Mesenteric fat pad (tissue), 1 donor: ENCODE measurements at regions not wholly inside any gene's neighbourhood (a gene's known extent, or its start where the extent isn't known, plus 50 kb on each side); places are given as distances from the start of the nearest gene placed in this dataset.
"Not testable (repeated sequence)": the region's sequence is repeated elsewhere in the genome, so short reads cannot be mapped to it uniquely, and the experiment has no call there.

Experiments used
- DNase-seq: peaks from one replicate; pipeline ENCODE4 v3.0.0-alpha.2; 2020; ENCODE audit warnings: low spot score
- donor health status: DM: yes; HTN: yes; CAD: no.

DNA sequence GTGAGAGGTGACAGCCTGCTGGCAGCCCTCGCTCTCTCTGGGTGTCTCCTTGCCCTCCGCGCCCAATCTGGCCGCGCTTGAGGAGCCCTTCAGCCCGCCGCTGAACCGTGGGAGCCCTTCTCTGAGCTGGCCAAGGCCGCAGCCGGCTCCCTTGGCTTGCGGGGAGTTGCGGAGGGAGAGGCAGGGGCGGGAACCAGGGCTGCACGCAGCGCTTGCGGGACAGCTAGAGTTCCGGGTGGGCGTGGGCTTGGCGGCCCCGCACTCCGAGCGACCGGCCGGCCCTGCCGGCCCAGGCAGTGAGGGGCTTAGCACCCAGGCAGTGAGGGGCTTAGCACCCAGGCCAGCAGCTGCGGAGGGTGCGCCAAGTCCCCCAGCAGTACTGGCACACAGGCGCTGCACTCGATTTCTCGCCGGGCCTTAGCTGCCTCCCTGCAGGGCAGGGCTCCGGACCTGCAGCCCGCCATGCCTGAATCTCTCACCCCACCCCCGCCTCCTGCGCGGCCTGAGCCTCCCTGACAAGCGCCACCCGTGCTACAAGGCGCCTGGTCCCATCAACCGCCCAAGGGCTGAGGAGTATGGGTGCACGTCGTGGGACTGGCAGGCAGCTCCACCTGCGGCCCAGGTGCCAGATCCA lies 1526.1 kb downstream of the FAM181B start:
- no peak for DNase-seq

GRCh38 chr11:81203876-81204275 lies 1529.8 kb downstream of the FAM181B start:
- DNase-seq: no peak

DNA sequence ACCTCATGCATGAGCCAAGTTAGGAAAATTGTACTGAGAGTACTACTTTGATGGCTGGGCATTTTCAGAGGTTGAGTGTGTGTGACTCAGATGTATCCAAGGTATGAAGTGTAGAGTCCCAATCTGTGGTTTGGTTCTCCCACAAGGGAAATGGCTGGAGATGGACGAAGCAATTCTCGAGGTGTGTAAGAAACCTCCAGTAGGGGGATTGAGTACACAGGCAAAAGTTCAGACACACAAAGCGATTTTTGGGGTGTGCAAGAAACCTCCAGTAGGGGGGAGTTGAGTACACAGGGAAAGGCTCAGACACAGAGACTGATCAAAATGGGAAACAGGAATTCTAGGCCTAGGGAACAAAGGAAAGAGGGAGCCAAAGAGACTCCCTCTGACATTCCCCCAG lies 1536.3 kb downstream of the FAM181B start:
- DNase-seq: no peak

GRCh38 chr11:81192516-81192915 lies 1541.1 kb downstream of the FAM181B start:
- no peak for DNase-seq

- DNase-seq: no peak
These were observed 1543.1 kb downstream of the FAM181B start for GRCh38 chr11:81190546-81190945.

DNA sequence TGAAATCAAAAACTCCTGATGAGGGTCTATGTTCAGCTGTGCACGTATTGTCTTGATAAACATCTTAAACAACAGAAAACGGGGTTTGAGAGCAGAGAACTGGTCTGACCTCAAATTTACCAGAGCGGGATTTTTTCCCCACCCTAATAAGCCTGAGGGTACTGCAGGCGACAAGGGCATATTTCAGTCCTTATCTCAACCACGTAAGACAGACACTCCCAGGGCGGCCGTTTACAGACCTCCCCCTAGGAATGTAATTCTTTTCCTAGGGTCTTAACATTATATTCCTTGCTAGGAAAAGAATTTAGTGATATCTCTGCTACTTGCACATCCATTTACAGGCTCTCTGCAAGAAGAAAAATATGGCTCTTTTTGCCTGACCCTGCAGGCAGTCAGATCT lies 1546.6 kb downstream of the FAM181B start:
- not testable (repeated sequence) for DNase-seq

GRCh38 chr11:81174646-81175330 lies 1558.9 kb downstream of the FAM181B start:
- no peak for DNase-seq

- DNase-seq: no peak
These were observed 1568.5 kb downstream of the FAM181B start for GRCh38 chr11:81165164-81165563.

DNA sequence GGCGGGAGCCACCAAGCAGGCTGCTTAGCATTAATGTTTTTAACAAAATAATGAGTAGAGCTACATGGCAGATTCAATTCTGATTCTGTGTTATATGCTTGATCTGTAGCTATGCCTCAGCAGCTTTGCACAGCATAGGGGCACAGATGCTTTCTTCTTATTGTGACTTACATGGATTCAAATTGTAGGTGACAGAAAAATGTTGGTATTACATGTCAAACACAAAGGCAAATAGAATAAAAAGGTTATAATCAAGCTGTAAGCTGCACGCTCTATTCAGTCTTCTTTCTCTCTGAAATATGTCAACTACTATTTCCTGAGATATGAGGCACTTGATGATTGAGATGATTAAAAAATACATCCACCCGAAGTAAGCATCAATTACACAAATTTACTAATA lies 1573.8 kb downstream of the FAM181B start:
- DNase-seq: no peak

- no peak for DNase-seq
These were observed 1598.1 kb downstream of the FAM181B start for GRCh38 chr11:81135570-81135969.

DNA sequence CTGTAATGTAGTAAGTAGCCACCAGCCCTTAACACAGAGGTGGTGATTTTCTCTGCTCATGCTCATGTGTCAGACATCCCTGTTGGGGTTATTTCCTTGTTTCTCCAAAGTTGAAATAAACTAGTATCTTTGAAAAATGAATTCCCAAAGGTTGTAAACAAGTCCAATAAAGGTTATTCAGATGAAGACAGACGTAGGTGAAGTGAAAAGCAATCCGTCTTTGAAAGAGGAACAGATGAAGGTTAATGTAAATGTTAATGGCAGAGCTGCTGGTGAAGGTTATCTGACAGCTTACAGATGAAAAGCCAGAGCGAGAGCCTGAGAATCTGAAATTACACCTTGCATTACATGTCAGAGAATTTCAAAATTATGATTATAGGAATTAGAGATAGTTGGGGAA lies 1604.0 kb downstream of the FAM181B start:
- DNase-seq: no peak

DNA sequence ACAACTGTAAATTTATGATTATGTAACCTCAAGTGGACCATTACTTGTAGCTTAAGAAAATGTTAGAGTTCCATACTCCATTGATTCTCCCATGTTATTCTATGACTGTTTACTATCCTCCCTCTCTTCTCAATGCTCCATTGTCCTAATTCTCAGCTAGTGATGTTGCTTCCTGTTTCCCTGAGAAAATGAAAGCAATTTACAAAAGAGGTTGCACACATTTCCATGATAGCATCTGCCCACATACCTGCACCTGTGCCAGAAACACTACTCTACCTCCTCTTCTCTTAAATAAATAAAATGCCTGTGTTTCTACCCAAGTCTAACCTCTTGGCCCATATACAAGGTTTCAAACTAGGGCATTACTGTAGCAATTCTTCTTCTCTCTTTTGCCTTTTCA lies 1620.9 kb downstream of the FAM181B start:
- DNase-seq: no peak

DNA sequence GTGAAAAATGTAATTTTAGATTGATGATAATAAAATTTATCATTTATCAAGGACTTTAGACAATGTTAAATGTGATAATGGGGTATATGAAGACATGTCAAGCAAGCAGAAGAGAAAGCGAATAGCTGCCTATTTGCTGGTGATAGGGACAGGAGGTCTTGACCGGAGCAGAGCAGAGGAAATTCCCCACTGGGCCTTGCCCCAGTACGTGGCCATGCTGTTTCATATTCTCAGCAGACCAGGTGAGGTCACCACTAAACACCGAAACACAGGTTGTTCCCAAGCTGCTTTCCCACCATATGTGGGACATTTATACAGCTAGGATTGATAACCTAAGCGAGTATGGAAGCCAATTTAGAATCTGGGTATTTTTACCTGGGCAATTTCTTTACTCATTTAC lies 1629.6 kb downstream of the FAM181B start:
- no peak for DNase-seq

- no peak for DNase-seq
These were observed 1635.2 kb downstream of the FAM181B start for GRCh38 chr11:81098471-81098870.

DNA sequence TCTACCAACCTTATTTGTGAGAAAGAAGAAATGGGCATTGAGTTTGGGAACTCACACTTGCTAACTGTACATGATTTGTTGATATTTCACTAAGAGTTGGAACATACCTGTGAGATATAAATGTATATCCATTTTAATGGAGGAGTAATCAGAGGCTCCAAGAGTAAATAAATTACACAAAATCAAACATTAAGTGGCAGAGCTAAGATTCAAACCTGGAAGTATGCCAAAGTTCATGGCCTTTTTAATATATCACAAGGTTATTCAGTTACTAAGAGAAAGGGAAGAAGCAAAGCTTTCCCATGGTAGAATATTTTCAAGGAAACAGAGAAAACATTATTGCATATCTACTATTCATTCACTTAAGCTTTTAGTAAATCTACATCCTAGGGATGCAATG lies 1641.1 kb downstream of the FAM181B start:
- no peak for DNase-seq

DNA sequence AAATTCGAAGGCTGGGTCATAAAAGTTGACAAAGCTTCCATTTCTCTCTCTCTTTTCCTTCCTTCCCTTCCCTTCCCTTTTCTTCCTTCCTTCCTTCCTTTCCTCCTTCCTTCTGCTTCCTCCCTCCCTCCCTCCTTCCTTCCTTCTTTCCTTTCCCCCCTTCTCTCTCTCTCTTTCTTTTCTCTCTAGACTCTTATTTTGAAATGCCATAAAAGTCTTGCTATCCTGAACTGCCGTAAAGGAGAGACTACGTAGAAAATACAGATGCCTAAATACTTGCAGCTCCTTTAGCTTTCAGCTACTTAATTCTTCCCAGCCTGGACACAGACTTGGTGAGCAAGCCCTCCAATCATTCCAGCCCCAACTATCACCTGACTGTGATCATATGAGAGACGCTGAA lies 1644.4 kb downstream of the FAM181B start:
- DNase-seq: no peak

DNA sequence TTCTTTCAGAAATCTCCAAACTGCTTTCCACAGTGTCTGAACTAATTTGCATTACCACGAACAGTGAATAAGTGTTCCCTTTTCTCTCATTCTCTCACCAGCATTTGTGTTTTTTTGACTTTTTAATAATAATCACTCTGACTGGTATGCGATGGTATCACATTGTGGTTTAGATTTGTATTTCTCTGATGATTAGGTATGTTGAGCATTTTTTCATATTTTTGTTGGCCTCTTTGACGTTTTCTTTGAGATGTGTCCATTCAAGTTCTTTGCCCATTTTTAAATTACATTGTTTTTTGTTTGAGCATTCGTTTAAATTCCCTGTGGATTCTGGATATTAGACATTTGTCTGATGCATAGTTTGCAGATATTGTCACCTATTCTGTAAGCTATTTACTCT lies 1639.6 kb upstream of the TENM4 start:
- DNase-seq: no peak

DNA sequence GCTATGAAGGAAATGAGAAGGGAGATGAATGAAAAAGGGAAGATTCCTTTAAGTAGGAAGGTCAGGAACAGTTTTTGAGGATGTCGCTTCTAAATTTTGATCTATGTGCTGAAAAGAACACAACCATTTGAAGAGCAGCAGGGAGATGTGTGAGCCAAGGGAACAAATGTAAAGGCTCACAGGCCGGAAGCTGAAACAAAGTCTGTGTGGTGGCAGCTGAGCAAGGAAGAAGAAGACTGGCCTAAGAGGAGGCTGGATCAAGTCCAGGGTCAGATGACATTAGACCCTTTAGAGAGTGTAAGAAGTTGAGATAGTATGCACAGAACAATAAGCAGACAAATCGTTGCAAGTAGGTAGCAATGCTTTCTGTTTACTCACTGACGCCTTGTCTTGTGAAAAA lies 1631.4 kb upstream of the TENM4 start:
- no peak for DNase-seq

DNA sequence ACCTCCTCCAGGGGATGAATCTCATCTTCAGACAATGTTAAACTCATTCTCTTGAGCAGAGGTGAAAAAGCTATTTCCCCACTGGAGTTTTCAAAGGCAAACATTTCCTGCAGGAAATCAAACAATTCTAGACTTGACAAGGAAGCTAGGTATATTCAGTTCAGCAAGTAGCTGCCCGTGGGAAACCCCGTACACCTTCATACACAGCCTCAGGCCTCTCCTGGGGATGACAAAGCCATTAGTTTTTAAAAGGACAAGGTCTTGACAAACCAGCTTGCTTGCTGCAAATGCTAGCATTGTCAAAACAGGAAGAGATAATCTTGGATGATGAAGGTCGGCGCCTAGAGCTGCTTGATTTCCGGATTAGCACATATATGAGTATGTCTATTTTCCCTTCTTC lies 1630.8 kb upstream of the TENM4 start:
- no peak for DNase-seq

DNA sequence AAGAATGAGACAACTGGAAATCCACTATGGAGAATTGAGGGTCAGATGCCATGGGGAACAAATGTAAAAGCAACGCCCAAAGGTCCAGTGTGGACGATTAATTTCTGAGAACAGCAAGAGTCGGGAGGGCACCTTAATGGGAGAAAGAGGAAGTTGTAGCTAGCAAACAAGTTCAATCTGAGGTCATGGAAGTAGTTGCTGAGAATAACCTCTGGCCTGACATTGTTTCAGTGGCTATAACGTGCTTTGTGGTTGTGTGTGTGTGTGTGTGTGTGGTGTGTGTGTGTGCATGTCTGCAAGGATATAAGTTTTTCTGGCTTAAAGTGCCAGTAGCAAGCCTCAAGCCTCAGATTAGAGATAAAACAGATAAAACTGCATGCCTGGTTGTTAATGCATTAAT lies 1630.1 kb upstream of the TENM4 start:
- DNase-seq: no peak

- no peak for DNase-seq
These were observed 1618.5 kb upstream of the TENM4 start for GRCh38 chr11:81059356-81059755.

DNA sequence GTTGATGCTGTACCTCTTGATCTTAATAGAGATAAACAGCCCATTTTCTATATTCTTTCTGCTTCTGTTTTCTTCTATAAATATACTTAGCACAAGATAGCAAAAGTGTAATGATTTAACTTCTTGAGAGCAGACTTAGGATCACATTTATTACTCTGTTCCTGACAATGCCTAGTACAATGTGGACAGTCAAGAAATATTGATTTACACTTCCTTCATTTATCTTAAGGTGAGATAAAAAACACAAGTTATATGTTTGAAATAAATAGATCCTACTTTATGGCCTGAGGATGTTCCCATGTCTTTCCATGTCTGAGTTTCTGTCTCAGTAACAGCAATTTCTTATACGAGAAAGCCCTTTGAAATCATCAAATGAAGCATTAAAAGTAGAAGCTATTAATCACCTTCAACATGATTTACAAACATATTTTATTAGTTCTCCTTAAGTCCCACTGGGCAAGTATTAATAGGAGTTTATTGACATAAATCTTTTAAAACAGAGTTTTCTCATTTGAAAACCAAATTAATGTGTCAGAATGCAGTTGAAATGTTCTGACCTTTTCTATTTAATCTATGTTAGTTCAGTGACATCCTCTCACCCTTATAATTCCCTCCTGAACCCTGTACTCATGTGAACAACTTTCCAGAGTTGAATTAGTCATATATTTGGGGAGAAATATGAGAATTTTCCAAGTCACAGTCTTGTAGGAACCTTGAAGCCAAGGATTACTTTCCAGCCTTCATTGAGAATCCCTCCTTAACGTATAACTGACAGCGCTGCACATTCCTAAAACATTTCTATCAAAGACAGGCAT lies 1611.7 kb upstream of the TENM4 start:
- DNase-seq: no peak
